HG02610 (cell line): ENCODE measurements at regions not wholly inside any gene's neighbourhood (a gene's known extent, or its start where the extent isn't known, plus 50 kb on each side); places are given as distances from the start of the nearest gene placed in this dataset.

Experiments used
- ATAC-seq: cut with Tn5 transposase; IDR thresholded peaks from one replicate; pipeline ENCODE4 v1.9.1; 2021; ENCODE audit warnings: mild to moderate bottlenecking, moderate library complexity; ENCODE audit not compliant: unreplicated experiment

DNA sequence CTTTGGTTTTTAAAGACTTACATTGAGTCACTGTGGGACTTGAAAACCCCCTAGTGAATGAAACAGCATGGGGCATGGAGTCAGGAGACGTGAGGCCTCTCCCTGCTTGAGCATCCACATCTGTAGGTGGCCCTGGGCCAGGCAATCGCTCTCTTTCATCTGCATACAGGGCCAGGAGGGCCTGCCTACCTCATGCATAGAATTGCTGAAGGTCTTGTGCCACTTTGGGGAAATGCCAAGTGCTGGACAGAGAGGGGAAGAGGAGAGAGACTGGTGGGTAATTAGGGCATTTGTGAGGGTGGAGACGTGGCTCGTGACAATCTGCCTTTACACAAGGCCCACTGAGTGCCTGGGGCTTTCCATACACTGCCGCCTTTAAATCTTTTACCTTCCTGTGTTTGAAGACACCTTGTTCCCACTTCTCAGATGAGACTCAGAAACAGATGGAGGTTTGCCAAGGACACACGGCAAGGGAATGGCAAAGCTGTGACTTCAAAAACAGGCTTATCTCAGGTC lies 322.2 kb upstream of the HS6ST1 start:
- no peak for ATAC-seq

- no peak for ATAC-seq
Measured at GRCh38 chr2:128641421-128642080, 322.9 kb upstream of the HS6ST1 start.

- ATAC-seq = no peak
Measured at GRCh38 chr2:128642316-128642715, 323.6 kb upstream of the HS6ST1 start.

- no peak for ATAC-seq
Measured at GRCh38 chr2:128642821-128643220, 324.2 kb upstream of the HS6ST1 start.

DNA sequence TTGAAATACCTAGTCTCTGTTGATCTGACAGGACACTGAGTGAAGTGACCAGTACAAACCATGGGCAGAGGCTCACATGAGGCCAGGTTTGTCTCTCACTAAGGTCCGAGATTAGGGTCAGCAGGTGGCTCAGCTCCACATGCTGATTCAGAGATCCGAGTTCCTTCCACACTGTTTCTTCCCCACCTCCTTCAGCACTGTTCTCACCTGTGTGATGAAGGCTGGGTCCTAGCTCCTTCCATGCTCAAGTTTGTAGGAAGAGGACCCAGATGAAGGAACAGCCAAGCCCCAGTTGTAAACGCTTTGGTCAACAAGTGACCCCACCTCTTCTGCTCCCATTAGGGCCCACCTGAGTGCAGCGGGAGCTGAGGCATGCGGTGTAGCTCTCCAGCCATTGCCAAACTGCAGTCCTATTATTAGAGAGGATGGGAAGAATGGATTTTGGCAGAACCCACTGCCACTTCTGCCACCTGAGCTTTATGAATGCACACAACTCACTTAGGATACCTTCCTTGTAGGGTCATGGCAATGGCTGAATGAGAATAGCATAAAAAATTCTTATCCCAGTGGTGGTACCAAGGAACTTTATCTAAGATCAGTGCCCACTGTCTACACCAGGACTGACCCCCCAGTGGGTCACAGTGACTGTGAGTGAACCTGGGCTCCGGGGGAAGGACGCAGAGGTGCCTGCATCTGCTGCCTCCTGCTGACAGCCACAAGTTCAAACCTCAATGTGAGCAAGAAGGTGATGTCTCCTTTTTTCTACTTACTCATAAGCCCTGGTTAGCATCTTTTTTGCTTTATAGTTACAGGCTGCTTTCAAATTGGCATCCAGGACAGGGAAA lies 324.8 kb upstream of the HS6ST1 start:
- no peak for ATAC-seq

- no peak for ATAC-seq
Measured at GRCh38 chr2:128644156-128644555, 325.5 kb upstream of the HS6ST1 start.

DNA sequence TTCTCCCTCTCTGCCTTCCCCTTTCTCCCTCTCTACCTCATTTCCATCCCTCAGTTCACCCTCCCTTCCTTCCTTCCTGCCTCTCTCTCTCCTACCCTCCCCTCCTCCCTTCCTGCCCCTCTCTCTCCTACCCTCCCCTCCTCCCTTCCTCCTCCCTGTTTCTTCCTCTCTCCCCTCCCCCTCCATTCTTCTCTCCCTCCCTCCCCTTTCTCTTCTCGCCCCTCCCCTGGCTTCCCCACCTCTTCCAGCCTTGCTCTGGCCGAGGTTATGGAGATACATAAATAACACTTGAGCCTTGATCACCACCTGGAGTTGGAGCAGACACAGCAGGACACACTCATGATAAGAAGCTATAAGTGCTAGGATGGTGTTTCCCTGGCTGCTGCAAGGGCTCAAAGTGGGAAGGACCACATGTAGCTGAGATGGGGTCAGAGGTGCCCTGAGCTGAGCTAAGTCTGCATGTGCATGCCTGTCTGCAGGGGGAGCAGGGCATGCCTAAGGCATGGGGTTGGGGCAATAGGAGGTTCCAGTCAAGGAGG lies 326.1 kb upstream of the HS6ST1 start:
- ATAC-seq = no peak

DNA sequence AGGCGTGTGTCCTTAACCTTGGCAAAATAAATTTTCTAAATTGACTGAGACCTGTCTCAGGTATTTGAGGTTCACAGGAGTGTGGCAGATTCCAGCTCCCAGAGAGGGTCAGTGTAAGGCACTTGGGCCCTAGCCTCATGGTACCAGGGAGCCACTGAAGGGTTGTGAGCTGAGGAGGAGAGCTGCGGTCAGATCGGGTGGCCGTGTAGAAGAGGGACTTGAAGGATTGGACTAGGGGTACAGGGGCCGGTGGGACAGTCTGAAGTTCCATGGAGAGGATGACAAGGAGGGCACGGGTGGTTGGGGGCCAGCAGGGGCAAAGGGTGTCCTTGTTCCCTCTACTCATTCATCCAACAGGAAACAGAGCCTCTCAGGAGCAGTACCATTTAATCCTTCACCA lies 327.0 kb upstream of the HS6ST1 start:
- ATAC-seq = no peak

DNA sequence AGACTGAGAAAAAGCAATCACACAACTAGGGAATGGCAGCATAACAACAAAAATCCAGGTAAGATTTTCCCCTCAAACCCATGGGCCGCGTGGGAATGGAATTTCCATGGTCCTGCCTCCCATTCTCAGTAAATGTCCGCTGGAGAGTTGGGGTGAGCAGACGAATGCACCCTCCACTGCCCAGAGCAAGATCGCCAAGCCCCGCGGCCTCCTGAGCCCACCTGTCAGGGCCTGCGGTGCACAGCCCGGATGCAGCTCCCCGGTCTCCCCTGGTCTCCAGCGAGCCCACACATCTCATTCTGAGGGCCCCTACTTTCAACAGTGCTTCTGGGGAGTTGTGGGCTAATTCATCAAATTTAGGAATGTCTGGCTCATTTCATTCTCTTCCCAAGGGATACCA lies 327.4 kb upstream of the HS6ST1 start:
- ATAC-seq = no peak

DNA sequence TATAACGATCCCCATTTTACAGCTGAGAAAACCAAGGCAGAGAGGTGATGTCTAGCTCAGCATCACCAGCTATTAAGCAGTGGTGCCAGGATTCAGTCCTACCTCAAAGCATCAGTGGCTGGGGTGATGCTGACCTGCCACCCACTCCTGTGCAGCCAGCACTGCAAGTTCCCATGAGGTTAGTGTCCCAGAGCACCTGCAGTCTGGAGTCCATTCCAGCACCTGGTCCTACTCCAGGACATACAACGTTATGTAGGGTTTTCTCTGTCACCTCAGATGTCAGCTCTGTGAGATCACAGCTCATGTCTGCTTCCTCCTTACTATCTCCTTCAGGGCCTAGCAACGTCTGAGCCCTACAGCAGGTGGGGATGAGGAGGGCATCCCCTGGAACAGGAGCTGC lies 328.0 kb upstream of the HS6ST1 start:
- no peak for ATAC-seq

DNA sequence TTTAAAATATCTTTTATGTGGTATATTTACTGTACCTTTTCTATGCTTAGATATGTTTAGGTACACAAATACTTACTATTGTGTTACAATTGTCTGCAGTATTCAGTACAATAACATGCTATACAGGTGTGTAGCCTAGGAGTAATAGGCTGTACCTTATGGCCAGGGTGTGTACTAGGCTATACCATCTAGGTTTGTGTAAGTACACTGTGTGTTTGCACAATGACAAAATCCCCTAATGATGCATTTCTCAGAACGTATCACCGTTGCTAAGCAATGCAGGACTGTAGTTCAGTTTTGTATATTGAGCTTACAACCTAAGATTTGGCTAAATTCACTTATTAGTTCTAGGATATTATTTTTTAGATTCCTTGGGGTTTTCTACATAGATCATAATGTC lies 332.3 kb upstream of the HS6ST1 start:
- no peak for ATAC-seq

- no peak for ATAC-seq
Measured at GRCh38 chr2:128654408-128654807, 335.7 kb upstream of the HS6ST1 start.

DNA sequence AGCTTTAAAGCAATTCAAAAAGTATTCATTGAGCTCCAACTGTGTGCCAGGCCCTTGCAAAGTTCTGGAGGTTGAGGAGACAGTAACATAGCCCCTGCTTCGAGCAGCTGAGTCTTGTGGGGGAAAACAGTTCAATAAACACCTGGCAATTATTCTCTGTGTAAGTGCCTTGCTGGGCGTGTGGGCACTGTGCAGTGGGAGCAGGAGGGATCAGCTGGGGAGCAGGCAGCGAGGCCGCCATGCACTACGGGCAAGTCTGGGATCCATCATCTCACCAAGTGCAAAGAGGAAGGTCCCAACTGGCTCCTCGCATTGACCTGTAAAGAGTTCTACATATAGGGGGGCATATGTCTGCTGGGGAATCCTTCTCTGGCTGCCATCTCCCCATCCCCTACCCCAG lies 342.2 kb upstream of the HS6ST1 start:
- no peak for ATAC-seq

- no peak for ATAC-seq
Measured at GRCh38 chr2:128661311-128661710, 342.6 kb upstream of the HS6ST1 start.

GRCh38 chr2:128662051-128662471 lies 343.4 kb upstream of the HS6ST1 start:
- no peak for ATAC-seq

- ATAC-seq = no peak
Measured at GRCh38 chr2:128663371-128664050, 344.8 kb upstream of the HS6ST1 start.

- ATAC-seq = no peak
Measured at GRCh38 chr2:128664499-128664971, 345.9 kb upstream of the HS6ST1 start.

GRCh38 chr2:128665113-128665512 lies 346.4 kb upstream of the HS6ST1 start:
- ATAC-seq = no peak

DNA sequence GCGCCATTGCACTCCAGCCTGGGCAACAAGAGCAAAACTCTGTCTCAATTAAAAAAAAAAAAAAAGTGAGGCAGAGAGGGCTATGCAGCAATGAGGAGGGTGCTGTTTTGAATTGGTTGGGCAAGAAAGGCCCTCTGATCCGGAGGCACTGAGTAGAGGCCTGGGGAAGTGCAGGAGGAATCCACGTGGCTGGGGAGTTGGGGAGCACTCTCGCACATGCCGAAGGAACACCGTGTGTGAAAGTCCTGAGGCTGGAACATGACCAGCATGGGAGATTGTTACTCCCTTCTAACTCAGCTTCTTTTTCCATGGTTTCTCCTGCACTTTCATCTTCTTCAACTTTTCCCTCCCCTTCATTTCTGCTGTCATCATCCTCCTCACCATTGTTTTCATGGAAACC lies 347.9 kb upstream of the HS6ST1 start:
- ATAC-seq = no peak

- no peak for ATAC-seq
Measured at GRCh38 chr2:128667391-128667790, 348.7 kb upstream of the HS6ST1 start.

DNA sequence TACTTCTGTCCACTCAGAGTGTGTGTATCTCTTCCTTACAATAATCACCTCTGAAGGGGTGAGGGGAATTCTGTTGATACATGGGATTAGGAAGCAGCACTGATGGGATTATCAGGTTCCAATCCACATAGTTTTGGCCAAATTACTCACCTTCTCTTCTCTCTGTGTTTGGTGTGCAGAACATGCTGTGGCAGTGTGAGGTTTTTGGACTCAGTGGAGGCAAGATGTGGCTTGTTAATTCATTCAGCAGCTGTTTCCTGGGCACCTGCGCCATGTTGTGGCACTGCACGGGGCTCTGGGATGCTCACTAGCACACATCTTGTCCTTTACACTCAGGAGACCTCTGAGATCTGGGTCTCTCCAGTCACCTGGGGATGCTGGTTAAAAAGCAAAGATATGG lies 350.3 kb upstream of the HS6ST1 start:
- ATAC-seq = no peak
